HG03175 (cell line): ENCODE measurements at regions not wholly inside any gene's neighbourhood (a gene's known extent, or its start where the extent isn't known, plus 50 kb on each side); places are given as distances from the start of the nearest gene placed in this dataset.
"Not testable (repeated sequence)": the region's sequence is repeated elsewhere in the genome, so short reads cannot be mapped to it uniquely, and the experiment has no call there.

Experiments
- ATAC-seq: cut with Tn5 transposase; IDR thresholded peaks from one replicate; pipeline ENCODE4 v1.9.1; 2021; ENCODE audit warnings: mild to moderate bottlenecking, moderate library complexity; ENCODE audit not compliant: unreplicated experiment

DNA sequence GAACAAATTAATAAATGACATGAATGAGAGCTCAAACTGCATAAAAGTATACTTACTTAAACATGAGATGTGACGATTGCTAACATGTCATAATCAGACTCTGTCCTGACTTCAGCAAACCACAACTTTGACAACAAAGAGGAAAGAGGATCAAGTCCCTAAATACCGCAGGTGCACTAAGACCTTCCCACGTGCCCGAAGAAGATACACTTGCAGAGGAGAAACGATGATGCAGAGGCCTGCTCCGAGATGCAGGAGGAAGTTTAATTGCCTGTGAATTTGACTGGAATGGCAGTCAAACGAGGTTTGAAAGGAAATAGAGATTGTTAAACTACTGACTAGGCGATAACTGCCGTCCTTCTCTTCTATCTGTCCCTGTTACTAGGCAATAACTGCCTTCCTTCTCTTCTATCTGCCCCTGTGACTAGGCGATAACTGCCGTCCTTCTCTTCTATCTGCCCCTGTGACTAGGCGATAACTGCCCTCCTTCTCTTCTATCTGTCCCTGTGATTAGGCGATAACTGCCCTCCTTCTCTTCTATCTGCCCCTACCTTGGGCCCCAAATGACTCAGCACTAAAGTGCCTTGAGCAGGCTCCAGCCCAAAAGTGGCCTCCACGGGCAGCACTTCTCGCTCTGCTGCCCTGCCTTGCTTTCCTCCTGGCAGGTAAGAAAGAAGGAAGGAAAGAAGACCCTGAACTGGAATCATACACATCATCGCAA lies 2226.0 kb upstream of the DEFB115 start:
- ATAC-seq: not testable (repeated sequence)

DNA sequence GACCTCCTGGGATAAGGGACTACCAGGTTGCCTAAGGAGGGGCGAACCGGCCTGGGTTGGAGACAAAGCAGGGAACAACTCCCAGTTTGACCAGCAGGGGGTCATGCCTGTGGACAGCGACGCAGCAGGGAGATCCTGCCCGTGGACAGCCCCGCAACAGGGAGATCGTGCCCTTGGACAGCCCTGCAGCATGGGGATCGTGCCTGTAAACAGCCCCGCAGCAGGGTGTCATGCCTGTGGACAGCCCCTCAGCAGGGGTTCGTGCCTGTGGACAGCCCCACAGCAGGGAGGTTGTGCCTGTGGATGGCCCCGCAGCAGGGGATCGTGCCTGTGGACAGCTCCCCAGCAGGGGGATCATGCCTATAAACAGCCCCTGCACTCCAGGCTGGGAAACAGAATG lies 2213.2 kb upstream of the DEFB115 start:
- ATAC-seq: not testable (repeated sequence)

DNA sequence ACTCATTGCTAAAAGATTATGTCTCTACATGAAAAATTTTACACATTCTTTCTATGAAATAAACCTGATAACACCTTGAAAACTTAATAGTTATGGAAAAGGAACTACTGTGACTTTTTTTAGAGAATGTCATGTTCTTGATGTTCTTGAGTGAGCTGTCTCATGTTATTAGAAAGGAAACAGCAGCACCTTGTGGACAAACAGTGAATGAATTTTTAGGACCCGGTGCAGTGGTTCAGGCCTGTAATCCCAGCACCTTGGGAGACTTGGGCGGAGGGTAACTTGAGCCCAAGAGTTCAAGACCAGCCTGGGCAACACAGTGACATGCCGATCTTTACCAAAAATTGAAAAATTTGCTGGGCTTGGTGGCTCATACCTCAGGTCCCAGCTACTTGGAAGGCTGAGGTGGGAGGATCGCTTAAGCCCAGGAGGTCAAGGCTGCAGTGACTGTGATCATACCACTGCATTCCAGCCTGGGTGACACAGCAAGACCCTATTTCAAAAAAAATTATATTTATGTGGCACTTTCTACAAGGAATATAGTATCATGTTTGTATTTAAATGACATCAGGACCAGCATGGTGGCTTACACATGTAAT lies 2207.4 kb upstream of the DEFB115 start:
- not testable (repeated sequence) for ATAC-seq

DNA sequence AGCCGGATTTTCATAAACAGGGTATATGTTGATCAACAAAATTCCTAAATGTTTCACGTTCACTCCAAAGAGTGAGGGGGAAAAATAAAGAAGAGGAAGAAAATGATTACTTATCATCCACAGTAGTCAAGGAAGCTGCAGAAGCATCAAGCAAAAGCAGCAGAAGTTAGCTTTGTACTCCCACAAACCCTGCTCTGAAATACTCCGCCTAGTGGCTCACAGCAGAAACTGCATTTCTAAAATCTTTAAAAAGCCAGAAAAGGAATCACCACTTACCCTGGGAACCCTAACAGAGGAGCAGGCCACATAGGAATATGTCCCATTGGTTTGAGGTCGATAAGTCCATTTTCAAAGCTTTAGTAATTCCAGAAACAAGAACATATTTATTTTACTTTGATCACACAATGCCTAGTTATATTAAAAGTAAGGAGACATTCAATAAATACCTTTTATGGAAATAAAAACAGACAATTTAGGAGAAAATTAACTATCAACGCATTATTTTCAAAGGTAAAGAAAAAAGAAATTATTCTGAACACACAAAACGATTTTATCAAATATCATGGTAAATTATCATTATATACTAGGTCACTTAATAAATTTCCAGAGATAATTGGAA lies 2199.5 kb upstream of the DEFB115 start:
- ATAC-seq: not testable (repeated sequence)

DNA sequence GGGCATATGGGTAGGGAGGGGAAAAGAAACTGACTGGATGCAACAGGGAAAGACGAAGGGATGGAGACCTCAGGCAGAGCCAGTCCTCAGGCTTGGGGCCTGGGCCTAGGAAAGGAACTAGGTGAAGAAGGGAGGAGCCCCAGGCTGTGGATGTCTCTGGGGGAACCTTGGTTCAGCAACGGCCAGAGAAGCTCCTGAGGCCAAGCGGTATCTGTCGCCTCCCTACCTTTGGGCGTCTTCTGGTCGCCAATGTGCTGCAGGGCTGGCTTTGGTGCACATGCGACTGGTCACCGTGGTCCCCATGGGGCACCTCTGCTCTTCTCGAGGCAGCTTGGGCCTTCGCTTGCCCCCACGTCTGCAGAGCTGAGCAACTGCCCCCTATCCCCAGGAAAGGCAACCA lies 2195.0 kb upstream of the DEFB115 start:
- ATAC-seq: not testable (repeated sequence)

DNA sequence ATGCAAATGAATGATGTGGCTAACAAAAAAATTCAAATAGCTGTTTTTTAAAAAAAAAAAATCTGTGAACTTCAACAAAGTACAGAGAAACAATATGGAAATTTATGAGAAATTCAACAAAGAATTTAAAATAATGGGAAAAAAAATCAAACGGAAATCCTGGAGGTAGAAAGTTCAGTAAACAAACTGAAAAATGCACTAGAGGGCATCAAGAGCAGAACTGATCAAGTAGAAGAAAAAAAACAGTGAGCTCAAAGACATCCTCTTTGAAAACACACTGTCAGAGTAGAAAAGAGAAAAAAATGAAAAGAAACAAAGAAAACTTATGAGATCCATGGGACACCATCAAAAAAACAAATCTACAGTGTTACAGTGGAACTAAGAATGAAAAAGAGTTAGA lies 2191.1 kb upstream of the DEFB115 start:
- not testable (repeated sequence) for ATAC-seq

DNA sequence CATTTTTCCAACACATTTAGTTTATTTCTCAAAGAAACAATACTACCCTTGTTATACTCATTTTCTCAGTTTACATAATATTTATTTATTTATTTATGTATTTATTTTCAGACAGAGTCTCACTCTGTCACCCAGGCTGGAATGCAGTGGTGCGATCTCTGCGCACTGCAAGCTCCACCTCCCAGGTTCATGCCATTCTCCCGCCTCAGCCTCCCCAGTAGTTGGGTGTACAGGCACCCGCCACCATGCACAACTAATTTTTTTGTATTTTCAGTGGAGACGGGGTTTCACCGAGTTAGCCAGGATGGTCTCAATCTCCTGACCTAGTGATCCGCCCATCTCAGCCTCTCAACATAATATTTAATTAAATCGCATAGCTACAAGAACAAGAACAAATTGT lies 2183.8 kb upstream of the DEFB115 start:
- ATAC-seq: not testable (repeated sequence)

DNA sequence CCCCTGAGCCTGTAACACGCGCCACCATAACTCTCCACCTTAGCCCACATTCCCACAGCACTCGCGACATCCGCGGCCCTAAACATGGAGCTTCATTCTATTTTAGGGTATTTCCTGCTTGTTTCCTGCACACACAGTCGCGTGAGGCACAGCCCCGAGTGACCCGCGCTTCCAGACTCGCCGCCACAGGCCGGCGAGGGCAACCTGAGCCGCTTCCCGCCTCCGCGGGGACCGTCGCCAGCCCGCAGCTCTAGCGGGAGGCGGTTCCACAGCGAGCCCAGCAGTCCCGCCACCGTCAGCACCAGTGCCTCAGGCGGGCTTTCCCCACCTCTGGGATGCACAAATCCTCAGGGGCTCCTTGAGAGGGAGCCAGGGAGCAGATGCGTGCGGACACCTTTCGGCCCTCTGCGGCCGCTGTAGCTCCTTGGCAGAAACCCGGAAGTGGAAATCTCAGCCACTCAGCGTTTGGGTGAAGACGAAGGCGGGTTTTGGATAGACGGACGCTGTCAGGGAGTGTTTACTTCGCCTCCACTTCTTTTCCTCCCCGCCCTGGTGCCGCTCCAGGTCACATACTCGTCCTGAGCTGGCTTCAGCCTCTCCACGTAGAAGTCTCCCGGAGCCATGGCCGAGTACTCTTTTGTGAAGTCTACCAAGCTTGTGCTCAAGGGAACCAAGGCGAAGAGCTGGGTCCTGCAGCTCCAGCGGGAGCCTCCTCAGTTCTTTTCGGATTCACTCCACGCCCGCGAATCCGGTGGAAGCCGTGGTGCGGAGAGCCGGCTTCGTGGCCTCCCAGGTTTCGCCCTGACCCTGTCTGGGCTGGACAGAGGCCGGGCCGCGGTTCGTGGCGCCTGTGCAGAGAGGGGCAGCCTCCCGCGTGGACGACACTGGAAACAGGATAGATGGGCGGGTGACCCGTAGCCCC lies 2177.4 kb upstream of the DEFB115 start:
- ATAC-seq: peak; percentile 96

DNA sequence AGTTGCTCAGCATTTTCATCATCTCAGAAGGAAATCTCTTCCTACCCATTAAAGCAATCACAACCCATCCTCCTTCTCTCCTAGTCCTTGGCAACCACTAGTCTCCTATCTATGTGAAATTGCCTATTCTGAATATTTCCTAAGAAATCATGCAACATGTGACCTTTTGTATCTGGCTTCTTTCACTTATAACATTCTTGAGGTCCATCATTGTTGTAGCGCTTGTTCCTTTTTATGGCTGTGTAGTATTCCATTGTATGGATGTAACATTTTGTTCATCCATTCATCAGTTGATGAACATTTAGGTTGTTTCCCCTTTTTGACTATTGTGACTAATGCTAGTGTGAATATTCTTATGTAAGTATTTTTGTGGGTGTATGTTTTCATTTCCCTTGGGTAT lies 2175.8 kb upstream of the DEFB115 start:
- not testable (repeated sequence) for ATAC-seq

DNA sequence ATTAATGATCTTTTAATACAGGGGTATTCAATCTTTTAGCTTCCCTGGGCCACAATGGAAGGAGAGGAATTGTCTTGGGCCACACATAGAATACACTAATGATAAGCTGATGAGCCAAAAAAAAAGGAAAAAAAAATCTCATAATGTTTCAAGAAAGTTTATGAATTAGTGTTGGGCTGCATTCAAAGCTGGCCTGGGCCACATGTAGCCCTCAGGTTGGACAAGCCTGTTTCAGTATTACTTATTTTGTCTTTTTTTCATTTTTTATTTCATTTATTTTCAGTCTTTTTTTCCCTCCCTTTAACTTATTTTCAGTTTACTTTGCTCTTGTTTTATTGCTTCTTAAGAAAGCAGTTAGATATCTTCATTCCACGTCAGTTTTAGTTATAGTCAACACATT lies 2171.8 kb upstream of the DEFB115 start:
- no peak for ATAC-seq

DNA sequence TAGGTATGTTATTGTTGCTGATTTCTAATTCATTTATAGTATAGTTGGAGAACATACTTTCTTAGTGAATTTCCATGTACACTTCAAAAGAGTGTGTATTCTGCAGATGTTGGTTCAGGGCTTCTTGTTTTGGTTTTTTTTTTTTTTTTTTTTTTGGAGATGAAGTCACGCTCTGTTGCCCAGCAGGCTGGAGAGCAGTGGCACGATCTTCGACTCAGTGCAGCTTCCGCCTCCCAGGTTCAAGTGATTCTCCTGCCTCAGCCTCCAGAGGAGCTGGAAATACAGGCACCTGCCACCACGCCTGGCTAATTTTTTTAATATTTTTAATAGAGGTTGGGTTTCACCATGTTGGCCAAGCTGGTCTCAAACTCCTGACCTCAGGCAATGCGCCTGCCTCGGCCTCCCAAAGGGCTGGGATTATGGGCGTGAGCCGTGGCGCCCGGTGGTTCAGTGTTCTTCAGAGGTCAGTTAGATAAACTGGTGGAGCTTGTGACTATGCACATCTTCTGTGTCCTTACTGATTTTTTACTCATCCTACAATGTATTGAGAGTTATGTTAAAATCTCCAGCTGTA lies 2171.2 kb upstream of the DEFB115 start:
- not testable (repeated sequence) for ATAC-seq

DNA sequence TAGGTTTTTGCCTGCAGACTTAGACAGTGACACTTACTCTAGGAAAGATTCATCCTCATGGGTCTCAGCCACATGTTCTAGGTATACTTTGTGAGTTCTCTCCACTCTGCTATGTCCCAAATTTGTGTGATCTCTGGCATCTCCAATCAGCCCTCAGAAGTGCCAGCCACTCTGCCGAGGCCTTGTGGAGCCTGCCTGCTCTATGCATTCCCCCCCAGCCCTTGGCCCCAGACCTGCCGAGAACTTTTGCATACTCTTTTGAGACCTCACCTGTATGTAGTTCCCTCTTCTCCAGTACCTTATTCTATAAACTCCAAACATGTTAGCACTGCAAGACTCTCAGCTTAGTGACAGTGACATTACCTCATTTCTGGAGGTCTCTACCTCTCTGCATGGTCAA lies 2170.5 kb upstream of the DEFB115 start:
- no peak for ATAC-seq

DNA sequence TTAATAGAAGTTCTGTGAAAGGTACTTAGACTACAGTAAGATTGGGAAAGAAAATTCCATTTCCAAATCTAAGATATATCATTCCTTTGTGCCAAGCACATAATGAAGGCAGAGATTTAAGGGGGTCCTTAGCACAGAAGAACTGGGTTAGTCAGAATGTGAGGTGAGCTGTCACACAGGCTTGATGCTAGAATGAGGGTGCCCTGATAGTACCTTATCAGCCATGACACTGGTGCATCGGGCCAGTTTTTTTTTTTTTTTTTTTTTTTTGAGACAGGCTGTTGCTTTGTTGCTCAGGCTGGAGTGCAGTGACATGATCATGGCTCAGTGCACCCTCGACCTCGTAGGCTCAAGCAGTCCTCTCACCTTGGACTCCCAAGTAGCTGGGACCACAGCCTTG lies 2169.6 kb upstream of the DEFB115 start:
- not testable (repeated sequence) for ATAC-seq

DNA sequence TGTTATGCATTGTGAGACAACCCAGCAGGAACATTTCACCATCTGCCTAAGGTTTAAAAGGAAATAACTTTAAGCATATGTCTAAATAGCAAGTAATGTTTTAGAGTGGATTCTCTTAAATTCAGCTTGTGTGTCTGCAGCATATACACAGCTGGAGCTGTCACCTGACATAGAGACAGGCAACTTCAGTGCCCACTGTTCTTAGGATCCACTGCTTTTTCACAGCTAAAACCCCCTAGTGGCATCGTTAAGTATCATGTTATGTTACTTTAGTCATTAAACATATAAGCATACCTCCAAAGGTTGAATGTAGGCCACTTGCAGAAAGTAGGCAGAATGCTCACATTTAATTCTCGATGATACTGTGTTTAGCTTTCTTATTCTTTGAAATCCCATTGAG lies 2169.0 kb upstream of the DEFB115 start:
- ATAC-seq: not testable (repeated sequence)

DNA sequence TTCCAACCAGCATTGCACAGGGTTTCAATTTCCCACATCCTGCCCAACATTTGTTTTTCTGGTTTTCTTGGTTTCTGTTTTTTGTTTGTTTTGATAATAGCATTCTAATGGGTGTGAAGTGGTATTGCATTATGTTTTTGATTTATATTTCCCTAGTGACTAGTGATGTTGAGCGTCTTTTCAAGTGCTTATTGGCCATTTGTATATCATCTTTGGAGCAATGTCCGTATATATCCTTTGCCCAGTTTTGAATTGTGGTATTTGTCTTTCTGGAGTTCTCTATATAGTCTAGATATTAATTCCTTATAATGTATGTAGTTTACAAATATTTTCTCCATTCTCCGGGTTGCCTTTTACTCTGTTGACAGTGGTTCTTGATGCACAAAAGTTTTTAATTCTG lies 2168.1 kb upstream of the DEFB115 start:
- not testable (repeated sequence) for ATAC-seq

DNA sequence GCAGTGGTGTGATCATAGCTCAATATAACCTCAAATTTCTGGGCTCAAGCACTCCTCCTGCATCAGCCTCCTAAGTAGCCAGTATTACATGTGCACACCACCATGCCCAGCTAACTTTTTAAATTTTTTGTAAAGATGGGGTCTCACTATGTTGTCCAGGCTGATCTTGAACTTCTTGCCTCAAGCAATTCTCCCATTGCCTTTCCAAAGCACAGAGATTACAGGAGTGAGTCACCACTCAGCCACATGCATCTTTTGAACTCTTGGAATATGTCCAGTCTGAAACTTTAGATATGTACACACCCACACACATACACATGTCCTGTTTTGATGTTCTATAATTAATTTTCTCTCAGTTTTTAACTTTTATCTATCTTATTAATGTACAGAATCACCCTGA lies 2163.5 kb upstream of the DEFB115 start:
- ATAC-seq: not testable (repeated sequence)

DNA sequence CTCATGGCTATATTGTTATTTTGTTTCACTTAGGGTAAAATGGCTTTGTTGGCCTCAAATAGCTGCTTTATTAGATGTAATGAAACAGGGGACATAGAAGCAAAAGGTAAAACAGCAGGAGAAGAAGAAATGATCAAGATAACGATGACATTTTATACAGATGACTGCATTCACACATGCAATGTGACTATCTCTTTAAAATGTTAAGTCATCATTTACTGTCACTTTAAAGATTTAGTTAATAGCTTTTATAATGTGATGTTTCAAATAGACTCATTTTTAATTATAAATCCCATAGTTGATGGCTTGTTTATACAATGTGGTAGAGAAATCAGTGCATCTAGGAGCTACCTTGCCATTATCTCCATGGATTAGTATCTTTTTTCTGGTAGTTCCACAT lies 2160.8 kb upstream of the DEFB115 start:
- ATAC-seq: not testable (repeated sequence)

DNA sequence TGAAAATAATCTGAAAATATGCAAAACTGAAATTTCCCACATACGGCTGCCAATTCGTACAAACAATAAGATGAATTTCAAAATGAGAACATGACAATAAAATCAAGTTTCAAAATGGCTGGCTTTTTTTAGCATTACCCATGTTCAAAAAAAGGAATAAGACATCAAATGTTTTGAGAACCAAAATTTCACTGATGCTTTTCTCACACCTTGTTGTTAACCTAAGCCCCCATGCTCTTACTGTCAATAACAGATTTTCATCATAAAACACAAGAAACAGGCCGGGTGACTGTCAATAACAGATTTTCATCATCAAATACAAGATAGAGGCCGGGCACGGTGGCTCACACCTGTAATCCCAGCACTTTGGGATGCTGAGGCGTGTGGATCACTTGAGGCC lies 2149.6 kb upstream of the DEFB115 start:
- ATAC-seq: not testable (repeated sequence)

DNA sequence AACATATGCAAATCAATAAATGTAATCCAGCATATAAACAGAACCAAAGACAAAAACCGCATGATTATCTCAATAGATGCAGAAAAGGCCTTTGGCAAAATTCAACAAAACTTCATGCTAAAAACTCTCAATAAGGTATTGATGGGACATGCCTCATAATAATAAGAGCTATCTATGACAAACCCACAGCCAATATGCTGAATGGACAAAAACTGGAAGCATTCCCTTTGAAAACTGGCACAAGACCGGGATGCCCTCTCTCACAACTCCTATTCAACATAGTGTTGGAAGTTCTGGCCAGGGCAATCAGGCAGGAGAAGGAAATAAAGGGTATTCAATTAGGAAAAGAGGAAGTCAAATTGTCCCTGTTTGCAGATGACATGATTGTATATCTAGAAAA lies 2148.1 kb upstream of the DEFB115 start:
- not testable (repeated sequence) for ATAC-seq

DNA sequence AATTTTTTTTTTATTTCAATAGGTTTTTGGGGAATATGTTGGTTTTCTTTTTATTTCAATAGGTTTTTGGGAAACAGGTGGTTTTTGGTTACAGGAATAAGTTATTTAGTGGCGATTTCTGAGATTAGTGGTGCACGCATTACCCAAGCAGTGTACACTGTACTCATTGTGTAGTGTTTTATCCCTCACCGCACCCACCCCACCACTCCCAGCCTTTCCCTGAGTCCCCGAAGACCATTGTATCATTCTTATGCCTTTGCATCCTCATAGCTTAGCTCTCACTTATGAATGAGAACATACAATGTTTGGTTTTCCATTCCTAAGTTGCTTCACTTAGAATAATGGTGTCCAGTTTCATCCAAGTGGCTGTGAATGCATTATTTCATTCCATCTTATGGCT lies 2142.4 kb upstream of the DEFB115 start:
- ATAC-seq: not testable (repeated sequence)

DNA sequence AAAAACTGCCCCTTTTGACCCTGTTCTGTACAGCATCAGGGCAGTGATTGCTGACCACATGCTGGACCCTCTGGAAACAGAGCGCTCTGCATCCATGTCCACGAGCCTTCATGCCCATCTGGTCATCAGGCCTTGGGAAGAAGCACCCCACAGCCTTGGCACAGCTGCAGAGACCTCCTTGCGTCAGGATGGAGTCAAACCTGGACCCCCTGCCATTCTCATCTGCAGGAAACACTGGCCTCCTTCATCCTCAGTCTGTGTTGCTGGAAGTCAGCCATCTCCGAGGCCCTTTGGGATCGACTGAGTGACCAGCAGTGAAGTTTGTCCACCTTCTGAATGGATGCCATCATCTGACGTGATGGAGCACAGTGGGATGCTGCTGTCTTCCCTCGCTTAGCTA lies 2138.3 kb upstream of the DEFB115 start:
- no peak for ATAC-seq
